ENCODE measurements at regions not wholly inside any gene's neighbourhood (a gene's known extent, or its start where the extent isn't known, plus 50 kb on each side); places are given as distances from the start of the nearest gene placed in this dataset.

GRCh38 chr13:47892374-47892773 is 108.7 kb downstream of the SUCLA2 start:
- no peak overlapping the region for H3K4me2 ChIP-seq (ENCODE audit: low read depth, low read length, poor library complexity, severe bottlenecking)
- no peak overlapping the region for H3K27ac ChIP-seq (ENCODE audit: low read depth, low read length)
- TF ChIP-seq CTCF (IDR thresholded peaks at IDR 0.05; ENCODE audit: insufficient read depth, low read length, poor library complexity, severe bottlenecking), result no peak
- TF ChIP-seq EZH2phosphoT487 (conservative IDR thresholded peaks at IDR 0.05; ENCODE audit: low read length), result no peak
- no peak overlapping the region for H3K4me3 ChIP-seq (ENCODE audit: insufficient read depth, low read length, poor library complexity, severe bottlenecking)
- H3K27me3 ChIP-seq (ENCODE audit: low read length), result no peaks in the 10 kb centered on the region
- no peak overlapping the region for H2AFZ ChIP-seq (ENCODE audit: low read depth, low read length, severe bottlenecking)
- no peaks in the 10 kb centered on the region for H3K9me3 ChIP-seq (ENCODE audit: insufficient read depth, low read length)
- no peak overlapping the region for H3K9ac ChIP-seq (ENCODE audit: low read length)
- no peaks in the 10 kb centered on the region for H3K79me2 ChIP-seq (ENCODE audit: insufficient read depth, low read length)
- no peaks in the 10 kb centered on the region for H3K36me3 ChIP-seq (ENCODE audit: low read length)
- H4K20me1 ChIP-seq (ENCODE audit: low read depth, low read length), result no peaks in the 10 kb centered on the region
- H3K9me2 ChIP-seq (replicated peaks; ENCODE audit: insufficient read depth, low read length), result no peaks in the 10 kb centered on the region
- H3F3A ChIP-seq (ENCODE audit: insufficient read depth), result no peaks in the 10 kb centered on the region

GRCh38 chr13:47890146-47890814 is 110.8 kb downstream of the SUCLA2 start:
- H3K9me3 ChIP-seq (ENCODE audit: insufficient read depth, low read length), result no peaks in the 10 kb centered on the region
- no peaks in the 10 kb centered on the region for H3K9me2 ChIP-seq (replicated peaks; ENCODE audit: insufficient read depth, low read length)
- no peaks in the 10 kb centered on the region for H4K20me1 ChIP-seq (ENCODE audit: low read depth, low read length)
- no peak overlapping the region for H3K9ac ChIP-seq (ENCODE audit: low read length)
- H3K79me2 ChIP-seq (ENCODE audit: insufficient read depth, low read length), result no peaks in the 10 kb centered on the region
- no peak overlapping the region for H3K27ac ChIP-seq (ENCODE audit: low read depth, low read length)
- H3K36me3 ChIP-seq (ENCODE audit: low read length), result no peaks in the 10 kb centered on the region
- peak overlapping the region; percentile 24 for H3K4me2 ChIP-seq (ENCODE audit: low read depth, low read length, poor library complexity, severe bottlenecking)
- no peak overlapping the region for H2AFZ ChIP-seq (ENCODE audit: low read depth, low read length, severe bottlenecking)
- TF ChIP-seq EZH2phosphoT487 (conservative IDR thresholded peaks at IDR 0.05; ENCODE audit: low read length) (no peak), CTCF (IDR thresholded peaks at IDR 0.05; ENCODE audit: insufficient read depth, low read length, poor library complexity, severe bottlenecking) (no peak)
- H3F3A ChIP-seq (ENCODE audit: insufficient read depth), result no peaks in the 10 kb centered on the region
- H3K4me3 ChIP-seq (ENCODE audit: insufficient read depth, low read length, poor library complexity, severe bottlenecking), result no peak overlapping the region
- H3K27me3 ChIP-seq (ENCODE audit: low read length), result no peaks in the 10 kb centered on the region

GRCh38 chr13:47886314-47886713 is 114.8 kb downstream of the SUCLA2 start:
- Histone ChIP-seq H4K20me1 (ENCODE audit: low read depth, low read length) (no peaks in the 10 kb centered on the region), H3K4me3 (ENCODE audit: insufficient read depth, low read length, poor library complexity, severe bottlenecking) (no peak overlapping the region), H3F3A (ENCODE audit: insufficient read depth) (no peaks in the 10 kb centered on the region), H2AFZ (ENCODE audit: low read depth, low read length, severe bottlenecking) (no peak overlapping the region), H3K9me3 (ENCODE audit: insufficient read depth, low read length) (no peaks in the 10 kb centered on the region), H3K9ac (ENCODE audit: low read length) (no peak overlapping the region), H3K27ac (ENCODE audit: low read depth, low read length) (no peak overlapping the region), H3K27me3 (ENCODE audit: low read length) (no peaks in the 10 kb centered on the region), H3K4me2 (ENCODE audit: low read depth, low read length, poor library complexity, severe bottlenecking) (no peak overlapping the region), H3K79me2 (ENCODE audit: insufficient read depth, low read length) (no peaks in the 10 kb centered on the region), H3K36me3 (ENCODE audit: low read length) (no peaks in the 10 kb centered on the region), H3K9me2 (replicated peaks; ENCODE audit: insufficient read depth, low read length) (no peaks in the 10 kb centered on the region)
- TF ChIP-seq EZH2phosphoT487 (conservative IDR thresholded peaks at IDR 0.05; ENCODE audit: low read length), result no peak
- TF ChIP-seq CTCF (IDR thresholded peaks at IDR 0.05; ENCODE audit: insufficient read depth, low read length, poor library complexity, severe bottlenecking), result no peak
